ENCODE measurements at regions not wholly inside any gene's neighbourhood (a gene's known extent, or its start where the extent isn't known, plus 50 kb on each side); places are given as distances from the start of the nearest gene placed in this dataset.

DNA sequence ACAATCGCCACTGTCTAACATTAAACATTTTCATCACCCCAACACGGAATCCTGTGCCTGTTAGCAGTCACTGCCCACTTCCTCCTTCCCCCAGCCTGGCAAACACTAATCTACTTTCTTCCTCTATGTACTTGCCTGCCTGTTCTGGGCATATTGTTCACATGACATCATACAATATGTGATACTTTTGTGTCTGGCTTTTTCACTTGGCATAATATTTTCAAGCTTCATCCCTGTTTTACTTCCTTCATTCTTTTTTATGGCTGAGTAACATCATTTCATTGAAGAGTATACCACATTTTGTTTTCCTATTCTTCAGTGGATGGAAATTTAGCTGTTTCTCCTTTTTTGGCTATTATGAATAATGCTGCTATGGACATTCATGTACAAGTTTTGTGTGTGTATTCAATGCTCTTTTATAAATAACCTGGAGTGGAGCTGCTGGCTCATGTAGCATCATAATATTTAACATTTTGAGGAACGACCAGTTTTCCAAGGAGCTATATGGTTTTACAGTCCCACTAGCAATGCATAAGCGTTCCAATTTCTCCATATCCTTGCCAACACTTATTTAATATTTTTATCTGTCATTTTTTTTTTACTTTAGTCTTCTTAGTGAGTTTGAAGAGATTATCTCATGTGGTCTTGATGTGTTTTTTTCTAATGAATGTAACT is 360.1 kb downstream of the HDGFL1 start:
- no peak for DNase-seq (ENCODE audit: low read depth in 2 of 2)

DNA sequence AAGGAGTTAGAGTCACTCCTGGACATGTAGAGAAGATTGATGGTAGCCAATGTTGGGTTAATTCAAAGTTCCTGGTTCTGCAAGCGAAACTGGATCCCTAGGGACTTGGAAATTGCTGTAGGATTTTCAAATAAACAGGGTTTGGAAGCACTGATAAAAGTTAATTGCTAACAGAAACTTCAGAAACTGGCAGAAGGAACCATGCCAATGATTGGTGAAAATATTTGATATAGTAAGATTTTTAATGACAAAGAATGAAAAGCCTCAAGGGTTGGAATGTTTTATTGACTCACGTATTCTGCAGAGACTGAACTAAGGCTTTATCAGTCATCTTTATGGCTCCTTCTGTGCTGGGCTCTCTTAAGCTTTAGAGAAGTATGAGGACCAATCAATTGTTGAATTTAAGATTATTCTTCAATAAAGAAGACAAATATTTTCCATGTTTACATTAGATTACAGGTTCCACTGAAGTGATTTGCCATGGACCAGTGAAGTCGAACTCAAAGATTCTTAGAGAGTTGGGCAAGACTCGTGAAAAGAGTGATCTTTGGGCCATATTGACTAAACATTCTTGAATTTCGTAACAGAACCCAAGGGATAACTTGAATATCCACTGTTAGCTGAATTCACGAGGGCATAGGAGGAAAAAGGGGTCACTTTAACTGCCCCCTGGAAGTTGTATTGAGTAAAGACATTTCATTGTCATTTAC is 371.4 kb downstream of the HDGFL1 start:
- DNase-seq (ENCODE audit: low read depth in 2 of 2): no peak

DNA sequence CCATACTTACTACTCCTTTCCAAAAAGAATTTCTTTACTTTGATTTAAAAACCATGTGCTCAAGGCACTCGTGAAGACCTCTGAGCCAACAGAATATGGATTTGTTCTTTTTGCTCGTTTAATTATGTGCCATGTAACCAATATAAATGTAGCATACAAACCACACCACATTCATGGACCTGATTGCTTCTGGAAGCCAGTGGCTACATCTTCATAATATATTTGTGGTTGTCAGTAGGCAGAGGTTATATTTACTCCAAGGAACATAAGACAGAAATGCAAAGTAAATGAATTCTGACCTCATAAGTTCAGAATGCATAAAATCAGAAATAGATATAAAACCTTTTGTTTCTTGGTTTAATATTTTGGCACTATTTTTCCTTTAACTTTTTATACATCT is 373.0 kb downstream of the HDGFL1 start:
- no peak for DNase-seq (ENCODE audit: low read depth in 2 of 2)

DNA sequence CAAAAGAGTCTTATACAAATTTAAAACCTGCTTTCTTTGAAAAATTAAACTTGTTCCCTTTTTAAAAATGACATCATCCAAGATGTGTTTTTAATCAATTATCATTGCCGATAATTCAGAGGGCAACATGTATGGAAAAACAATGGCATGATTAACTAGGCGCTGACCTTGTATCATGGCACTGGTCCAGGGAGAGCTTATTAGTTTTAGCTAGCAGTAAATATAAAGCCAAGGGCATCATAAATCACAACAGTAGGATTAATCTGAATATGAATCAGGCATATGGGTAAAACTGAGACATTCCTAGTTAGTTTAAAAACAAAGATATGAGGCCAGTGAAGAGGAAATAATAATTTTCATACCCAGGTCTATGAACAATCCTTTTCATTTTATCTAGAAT is 374.0 kb downstream of the HDGFL1 start:
- no peak for DNase-seq (ENCODE audit: low read depth in 2 of 2)

GRCh38 chr6:22949967-22950366 is 380.6 kb downstream of the HDGFL1 start:
- no peak for DNase-seq (ENCODE audit: low read depth in 2 of 2)

DNA sequence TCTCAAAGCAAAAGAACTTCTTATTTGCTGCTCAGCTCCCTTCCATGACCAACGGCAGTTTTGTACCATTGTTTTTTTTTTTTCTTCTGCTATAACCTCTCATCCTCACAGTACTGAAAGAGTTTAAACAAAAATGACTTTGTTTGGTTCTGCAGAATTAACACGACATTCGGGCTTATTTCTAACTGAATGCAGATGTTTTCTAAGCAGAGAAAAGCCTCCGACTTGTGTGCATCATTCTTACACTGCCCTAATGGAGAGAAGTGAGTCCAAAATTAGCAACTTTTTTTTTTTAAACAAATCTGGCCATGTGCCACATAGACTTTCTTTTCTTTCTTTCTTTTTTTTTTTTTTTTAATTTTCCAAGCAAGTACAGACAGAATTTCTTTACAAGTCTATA is 382.7 kb downstream of the HDGFL1 start:
- no peak for DNase-seq (ENCODE audit: low read depth in 2 of 2)

DNA sequence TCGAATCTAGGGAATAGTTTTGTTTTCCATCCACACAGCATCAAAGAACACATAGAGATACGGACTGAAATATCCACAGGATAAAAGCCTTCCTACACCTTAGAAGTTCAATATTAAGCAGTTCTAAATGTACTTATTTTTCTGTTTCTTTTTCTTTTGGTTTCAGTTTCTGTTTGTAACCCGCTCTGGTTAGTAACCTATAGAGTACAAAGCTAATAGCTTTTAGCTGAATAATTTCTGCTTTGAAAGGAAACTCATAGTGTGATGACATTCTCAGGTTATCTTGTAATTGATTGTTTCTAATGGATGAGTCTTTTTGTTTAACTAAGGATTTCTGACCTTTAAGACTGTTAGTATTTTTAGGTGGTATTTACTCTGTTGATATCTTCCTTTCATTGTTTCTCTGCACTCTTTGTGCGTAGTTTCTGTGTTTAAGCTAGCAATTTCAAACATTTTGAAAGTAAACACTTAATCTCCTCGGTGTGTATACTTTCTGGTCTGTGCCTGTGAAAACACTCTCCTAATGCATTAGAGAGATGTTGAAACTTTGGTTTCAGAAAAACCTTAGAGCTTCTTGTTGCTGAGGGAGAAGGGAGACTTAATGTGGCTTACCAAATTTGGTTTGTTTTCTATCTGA is 385.5 kb downstream of the HDGFL1 start:
- DNase-seq (ENCODE audit: low read depth in 2 of 2): no peak

DNA sequence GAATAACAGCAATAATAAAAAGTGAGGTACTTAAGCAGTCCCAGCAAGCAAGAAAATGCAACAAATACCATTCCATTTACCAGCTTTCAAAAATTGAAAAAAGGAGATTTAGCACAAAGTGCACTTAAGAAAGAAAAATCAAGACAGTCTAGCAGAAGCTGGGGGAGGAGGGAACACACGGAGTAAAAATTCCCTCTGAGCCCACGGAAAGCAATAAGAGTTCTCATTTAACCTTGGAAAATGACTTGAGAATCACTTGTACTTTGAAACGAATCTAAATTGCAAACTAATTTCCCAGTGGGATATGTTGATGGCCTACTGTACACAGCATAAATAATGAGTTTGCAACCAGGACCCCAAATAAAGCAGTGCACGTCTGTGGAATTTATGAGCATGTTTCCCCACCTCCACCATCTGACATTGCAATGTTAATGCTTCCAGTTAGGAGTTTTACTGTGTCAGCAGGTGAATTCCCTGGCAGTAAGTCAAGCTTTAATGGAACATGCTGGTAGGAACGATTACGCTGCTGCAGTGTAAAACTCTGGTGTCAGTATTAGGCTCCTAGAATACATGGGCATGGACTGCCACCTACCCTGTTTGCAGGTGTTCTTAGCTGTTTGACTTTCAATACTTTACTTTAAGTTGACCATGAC is 386.8 kb downstream of the HDGFL1 start:
- DNase-seq (ENCODE audit: low read depth in 2 of 2): no peak

DNA sequence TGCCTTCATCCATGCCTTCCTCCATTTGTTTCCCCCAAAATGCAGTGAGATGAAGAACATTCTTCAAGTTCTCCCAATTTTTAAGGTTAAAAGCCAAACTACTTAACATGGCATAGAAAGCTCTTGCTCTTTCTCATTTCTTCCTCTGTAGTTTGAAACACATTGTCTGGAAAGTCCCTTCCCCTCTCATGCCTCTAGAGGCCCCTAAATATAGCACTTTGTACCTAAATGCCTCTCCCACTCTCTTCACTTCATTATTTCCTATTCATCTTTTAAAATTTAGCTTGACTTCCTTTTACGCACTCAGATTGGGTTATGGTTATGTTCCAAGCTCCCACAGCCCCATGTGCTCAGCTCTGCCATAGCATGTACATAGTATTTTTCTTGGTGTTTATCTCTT is 389.3 kb downstream of the HDGFL1 start:
- DNase-seq (ENCODE audit: low read depth in 2 of 2): no peak

DNA sequence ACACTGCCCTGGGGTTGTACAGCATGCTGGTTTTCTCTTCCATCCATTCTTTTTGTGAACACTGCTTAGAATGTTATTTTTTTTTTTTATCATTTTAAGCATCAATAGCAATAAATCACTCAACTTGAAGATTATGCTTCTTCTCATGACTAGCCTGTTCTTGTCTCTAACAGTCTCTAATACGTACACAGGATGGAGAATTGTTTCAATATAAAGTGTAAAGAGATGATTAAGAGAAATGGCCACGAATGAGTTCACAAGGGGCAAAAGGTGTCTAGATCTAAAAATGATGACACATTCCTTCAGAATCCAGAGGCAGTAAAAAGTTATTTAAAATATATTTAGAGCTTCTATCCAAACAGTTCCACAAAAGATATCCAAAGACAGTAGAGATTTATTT is 390.2 kb downstream of the HDGFL1 start:
- no peak for DNase-seq (ENCODE audit: low read depth in 2 of 2)

- no peak for DNase-seq (ENCODE audit: low read depth in 2 of 2)
These were observed 395.0 kb downstream of the HDGFL1 start for GRCh38 chr6:22964334-22964733.

DNA sequence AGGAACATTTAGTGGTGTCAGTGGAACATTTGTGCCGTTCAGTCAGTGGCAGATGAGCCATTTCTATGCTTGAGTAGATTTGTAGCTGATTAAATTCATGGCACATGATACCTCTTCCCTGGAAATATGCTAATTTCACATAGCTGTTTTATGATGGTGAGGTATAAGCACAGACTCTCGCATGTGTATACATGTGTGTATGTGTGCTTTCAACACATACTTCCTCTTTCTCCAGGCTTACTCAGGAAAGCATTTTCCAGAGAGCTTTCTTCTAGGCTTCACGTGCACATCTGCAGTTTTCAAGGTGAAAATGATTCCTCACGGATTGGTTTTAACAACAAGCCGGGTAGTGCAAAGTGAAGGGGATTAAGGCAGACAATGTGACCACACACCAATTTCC is 396.5 kb downstream of the HDGFL1 start:
- no peak for DNase-seq (ENCODE audit: low read depth in 2 of 2)

DNA sequence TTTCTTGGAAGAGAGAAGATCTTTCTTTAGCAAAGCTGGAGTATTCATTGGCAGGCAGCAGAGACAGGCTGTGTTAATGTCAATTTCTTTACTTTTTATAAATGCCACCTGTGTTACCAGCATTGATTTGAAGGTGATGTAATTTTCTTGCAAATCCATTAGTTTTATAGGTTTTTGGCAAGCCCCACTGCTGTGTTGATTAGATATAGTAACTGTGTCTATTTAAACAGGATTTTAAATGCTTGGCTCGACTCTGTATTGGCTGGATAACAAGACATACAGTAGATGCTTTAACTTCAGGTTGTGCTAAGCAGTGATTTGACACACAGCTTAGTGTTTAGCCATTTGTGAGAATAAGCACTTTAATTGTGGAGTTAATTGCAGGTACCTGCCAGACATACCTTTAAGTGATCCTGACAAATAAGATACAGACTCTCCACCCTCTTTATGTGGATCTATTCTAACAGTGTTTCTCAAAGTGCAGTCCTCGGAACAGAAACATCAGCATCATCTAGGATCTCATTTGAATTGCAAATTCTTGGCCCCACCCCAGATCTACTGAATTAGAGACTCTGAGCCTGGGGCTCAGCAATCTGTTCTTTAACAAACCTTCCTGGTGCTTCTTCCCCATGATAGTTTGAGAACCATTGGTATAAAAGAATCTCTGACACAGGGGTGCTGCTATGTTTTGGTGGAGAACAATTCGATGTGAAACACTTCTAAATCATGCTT is 397.5 kb downstream of the HDGFL1 start:
- no peak for DNase-seq (ENCODE audit: low read depth in 2 of 2)

DNA sequence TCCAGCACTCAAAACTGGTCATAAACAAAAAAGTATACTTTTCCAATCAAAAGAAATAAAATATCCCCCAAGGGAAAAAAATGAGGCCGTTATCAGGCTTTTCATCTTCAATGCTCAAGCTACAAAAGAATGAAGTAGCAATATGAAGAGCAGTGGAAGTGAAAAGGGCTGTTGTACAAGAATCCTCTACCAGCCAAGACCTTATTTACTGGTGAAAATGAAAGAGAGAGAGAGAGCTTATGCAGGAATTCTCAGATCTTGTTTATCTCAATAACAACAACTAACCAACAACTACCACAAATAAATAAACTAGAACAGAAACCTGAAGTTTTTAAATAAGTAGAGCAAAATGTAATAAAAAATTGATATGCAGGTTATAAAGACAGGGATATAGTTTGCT is 400.6 kb downstream of the HDGFL1 start:
- DNase-seq (ENCODE audit: low read depth in 2 of 2): no peak

- DNase-seq (ENCODE audit: low read depth in 2 of 2): no peak
These were observed 403.4 kb downstream of the HDGFL1 start for GRCh38 chr6:22972771-22973170.

GRCh38 chr6:22975079-22975478 is 405.7 kb downstream of the HDGFL1 start:
- no peak for DNase-seq (ENCODE audit: low read depth in 2 of 2)

DNA sequence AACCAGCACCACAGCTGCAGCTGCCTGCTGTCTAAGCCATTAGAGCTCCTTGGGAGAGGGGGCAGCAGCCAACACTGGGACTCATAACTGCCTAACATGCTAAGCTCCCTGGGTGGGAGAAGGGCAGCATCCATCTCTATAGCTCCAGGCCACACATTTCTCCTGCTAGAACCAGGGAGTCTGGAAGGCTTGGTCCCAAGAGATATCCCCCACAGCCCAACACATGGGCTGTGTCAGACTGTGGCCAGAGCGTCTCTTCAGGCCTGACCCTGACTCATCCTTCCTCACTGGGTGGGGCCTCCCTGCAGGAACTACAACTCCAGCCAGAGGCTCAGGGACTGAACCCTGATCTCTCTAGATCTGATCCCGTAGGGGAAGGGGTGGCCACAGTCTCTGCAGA is 411.1 kb downstream of the HDGFL1 start:
- DNase-seq (ENCODE audit: low read depth in 2 of 2): no peak

- no peak for DNase-seq (ENCODE audit: low read depth in 2 of 2)
These were observed 432.8 kb downstream of the HDGFL1 start for GRCh38 chr6:23002044-23002619.

GRCh38 chr6:23003671-23004467 is 434.5 kb downstream of the HDGFL1 start:
- no peak for DNase-seq (ENCODE audit: low read depth in 2 of 2)

DNA sequence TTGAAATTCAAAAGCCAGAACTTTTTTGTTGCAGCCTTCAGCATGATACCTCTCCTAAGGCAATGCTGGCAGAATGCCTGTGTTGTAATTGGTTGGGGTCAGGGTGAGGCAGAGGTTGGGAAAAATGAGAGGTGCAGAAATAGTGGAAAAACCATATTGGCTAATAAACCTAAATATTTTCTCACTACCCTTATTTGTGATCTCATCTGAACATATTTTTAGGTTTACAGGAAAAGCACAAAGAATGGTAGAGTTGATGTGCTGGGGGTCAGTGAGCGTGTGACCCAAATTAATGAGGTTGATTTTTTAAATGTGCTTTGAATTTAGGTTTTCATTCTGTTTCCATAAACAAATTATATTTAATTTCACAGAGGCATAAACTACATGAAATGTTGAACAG is 437.3 kb downstream of the HDGFL1 start:
- DNase-seq (ENCODE audit: low read depth in 2 of 2): no peak

- DNase-seq (ENCODE audit: low read depth in 2 of 2): no peak
These were observed 442.2 kb downstream of the HDGFL1 start for GRCh38 chr6:23011615-23012014.

Measured in stimulated activated CD4-positive, alpha-beta T cell treated with anti-CD3 and anti-CD28 coated beads, Interleukin-4, amount 100 ng/mL, for 48 hours (primary cell).